ENCODE measurements at regions not wholly inside any gene's neighbourhood (a gene's known extent, or its start where the extent isn't known, plus 50 kb on each side); places are given as distances from the start of the nearest gene placed in this dataset.

DNA sequence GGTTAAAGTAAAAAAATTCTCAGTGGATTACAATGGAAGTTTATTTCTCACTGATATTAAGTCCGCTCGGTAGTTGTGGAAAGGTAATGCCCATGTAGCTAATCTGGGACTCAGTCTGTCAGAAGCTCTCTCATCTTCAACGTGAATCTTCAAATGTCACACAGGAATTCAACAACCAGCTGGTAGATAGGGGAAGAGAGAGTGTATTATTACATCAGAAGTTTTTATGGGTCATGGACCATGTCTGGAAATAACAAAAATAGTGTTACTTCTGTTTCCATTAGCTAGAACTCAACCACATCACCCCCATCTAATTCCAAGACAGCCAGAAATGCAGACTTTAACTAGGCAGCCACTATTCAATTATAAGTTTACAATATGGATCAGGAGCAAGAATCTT lies 506.1 kb upstream of the HTR2C start:
- TF ChIP-seq, protein P1, sequence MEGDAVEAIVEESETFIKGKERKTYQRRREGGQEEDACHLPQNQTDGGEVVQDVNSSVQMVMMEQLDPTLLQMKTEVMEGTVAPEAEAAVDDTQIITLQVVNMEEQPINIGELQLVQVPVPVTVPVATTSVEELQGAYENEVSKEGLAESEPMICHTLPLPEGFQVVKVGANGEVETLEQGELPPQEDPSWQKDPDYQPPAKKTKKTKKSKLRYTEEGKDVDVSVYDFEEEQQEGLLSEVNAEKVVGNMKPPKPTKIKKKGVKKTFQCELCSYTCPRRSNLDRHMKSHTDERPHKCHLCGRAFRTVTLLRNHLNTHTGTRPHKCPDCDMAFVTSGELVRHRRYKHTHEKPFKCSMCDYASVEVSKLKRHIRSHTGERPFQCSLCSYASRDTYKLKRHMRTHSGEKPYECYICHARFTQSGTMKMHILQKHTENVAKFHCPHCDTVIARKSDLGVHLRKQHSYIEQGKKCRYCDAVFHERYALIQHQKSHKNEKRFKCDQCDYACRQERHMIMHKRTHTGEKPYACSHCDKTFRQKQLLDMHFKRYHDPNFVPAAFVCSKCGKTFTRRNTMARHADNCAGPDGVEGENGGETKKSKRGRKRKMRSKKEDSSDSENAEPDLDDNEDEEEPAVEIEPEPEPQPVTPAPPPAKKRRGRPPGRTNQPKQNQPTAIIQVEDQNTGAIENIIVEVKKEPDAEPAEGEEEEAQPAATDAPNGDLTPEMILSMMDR (conservative IDR thresholded peaks at IDR 0.05; ENCODE audit: low read length) = no peak
- TF ChIP-seq EZH2phosphoT487 (IDR thresholded peaks at IDR 0.05; ENCODE audit: borderline replicate concordance, low read depth, low read length) = no peak

Data from OCI-LY7 (cell line).